Mucosa of stomach (tissue), 1 donor: ENCODE measurements at regions not wholly inside any gene's neighbourhood (a gene's known extent, or its start where the extent isn't known, plus 50 kb on each side); places are given as distances from the start of the nearest gene placed in this dataset.

Experiments used
- H3K27me3 ChIP-seq: one replicate; pipeline ENCODE4 v1.7.0; 2013; ENCODE audit warnings: mild to moderate bottlenecking, low read length; ENCODE audit not compliant: control insufficient read depth, insufficient read depth
- H3K36me3 ChIP-seq: one replicate; pipeline ENCODE4 v1.7.0; 2013; ENCODE audit warnings: low read length; ENCODE audit not compliant: control insufficient read depth, insufficient read depth
- H3K4me1 ChIP-seq: one replicate; pipeline ENCODE4 v1.7.0; 2013; ENCODE audit warnings: mild to moderate bottlenecking, low read length; ENCODE audit not compliant: control insufficient read depth, insufficient read depth
- H3K4me3 ChIP-seq: one replicate; pipeline ENCODE4 v1.7.0; 2013; ENCODE audit warnings: low read length
- H3K9ac ChIP-seq: one replicate; pipeline ENCODE4 v1.7.0; 2013; ENCODE audit warnings: mild to moderate bottlenecking, low read length, moderate library complexity
- H3K9me3 ChIP-seq: one replicate; pipeline ENCODE4 v1.7.0; 2013; ENCODE audit warnings: mild to moderate bottlenecking, low read length, moderate library complexity; ENCODE audit not compliant: control insufficient read depth
- donor health status: Pancreatic carcinoma.

DNA sequence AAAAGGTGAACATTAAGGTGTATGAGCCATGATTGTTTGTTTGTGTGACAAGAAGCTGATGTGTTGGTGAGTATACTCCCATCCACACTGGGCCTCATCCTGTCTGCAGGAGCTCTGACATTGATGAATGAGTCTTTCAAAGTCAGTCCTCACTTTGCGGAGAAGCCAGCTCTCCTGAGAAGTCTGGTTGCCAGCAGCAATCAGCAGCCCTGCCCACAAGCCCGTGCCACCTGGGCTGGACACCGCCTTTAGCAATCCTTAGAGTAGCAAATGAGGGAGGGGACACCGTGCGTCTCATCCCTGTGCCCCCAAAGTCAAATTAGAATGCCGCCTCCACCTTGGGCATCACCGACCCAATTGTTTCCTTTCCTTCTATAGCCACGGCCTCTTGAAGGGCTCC lies 174.8 kb upstream of the NECTIN1 start:
- Histone ChIP-seq H3K4me1 (peaks cover 53% of the 10 kb centered on the region), H3K9ac (no peak overlapping the region), H3K4me3 (no peak overlapping the region), H3K36me3 (no peaks in the 10 kb centered on the region), H3K9me3 (no peaks in the 10 kb centered on the region), H3K27me3 (no peaks in the 10 kb centered on the region)

DNA sequence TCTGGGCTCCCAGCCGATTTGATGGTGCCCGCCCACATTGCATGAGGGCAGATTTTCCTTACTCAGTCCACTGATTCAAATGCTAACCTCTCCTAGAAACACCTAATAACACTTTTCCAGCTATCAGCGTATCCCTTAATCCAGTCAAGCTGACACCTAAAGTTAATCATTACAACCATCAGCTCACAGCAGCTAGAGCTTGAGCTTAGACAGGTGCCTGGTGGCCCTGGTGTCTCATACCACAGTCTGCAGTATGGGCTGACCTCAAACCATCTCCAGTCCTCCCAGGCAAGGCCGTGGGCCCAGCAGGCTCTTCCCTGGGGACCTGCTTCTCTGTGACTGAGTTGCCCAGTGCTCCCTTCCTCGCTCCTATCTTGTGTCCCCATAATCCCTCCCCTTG lies 174.4 kb upstream of the NECTIN1 start:
- H3K36me3 ChIP-seq = no peaks in the 10 kb centered on the region
- H3K27me3 ChIP-seq = no peaks in the 10 kb centered on the region
- no peak overlapping the region for H3K9ac ChIP-seq
- H3K4me1 ChIP-seq = peaks cover 49% of the 10 kb centered on the region
- no peak overlapping the region for H3K4me3 ChIP-seq
- H3K9me3 ChIP-seq = no peaks in the 10 kb centered on the region

DNA sequence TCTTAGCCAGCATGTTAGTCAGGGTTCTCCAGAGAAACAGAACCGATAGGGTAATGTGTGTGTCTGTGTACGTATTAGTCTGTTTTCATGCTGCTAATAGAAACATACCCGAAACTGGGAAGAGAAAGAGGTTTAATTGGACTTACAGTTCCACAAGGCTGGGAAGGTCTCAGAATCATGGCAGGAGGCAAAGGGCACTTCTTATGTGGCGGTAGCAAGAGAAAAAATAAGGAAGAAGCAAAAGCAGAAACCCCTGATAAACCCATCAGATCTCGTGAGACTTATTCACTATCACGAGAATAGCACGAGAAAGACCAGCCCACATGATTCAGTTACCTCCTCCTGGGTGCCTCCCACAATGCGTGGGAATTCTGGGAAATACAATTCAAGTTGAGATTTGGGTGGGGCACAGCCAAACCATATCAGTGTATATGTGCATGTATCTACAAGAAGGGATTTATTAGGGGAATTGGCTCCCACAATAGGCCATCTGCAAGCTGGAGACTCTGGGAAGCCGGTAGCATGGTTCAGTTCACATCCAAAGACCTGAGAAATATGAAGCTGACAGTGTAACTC lies 173.7 kb upstream of the NECTIN1 start:
- H3K9me3 ChIP-seq = no peaks in the 10 kb centered on the region
- no peaks in the 10 kb centered on the region for H3K27me3 ChIP-seq
- peaks cover 47% of the 10 kb centered on the region for H3K4me1 ChIP-seq
- no peak overlapping the region for H3K9ac ChIP-seq
- no peak overlapping the region for H3K4me3 ChIP-seq
- no peaks in the 10 kb centered on the region for H3K36me3 ChIP-seq

DNA sequence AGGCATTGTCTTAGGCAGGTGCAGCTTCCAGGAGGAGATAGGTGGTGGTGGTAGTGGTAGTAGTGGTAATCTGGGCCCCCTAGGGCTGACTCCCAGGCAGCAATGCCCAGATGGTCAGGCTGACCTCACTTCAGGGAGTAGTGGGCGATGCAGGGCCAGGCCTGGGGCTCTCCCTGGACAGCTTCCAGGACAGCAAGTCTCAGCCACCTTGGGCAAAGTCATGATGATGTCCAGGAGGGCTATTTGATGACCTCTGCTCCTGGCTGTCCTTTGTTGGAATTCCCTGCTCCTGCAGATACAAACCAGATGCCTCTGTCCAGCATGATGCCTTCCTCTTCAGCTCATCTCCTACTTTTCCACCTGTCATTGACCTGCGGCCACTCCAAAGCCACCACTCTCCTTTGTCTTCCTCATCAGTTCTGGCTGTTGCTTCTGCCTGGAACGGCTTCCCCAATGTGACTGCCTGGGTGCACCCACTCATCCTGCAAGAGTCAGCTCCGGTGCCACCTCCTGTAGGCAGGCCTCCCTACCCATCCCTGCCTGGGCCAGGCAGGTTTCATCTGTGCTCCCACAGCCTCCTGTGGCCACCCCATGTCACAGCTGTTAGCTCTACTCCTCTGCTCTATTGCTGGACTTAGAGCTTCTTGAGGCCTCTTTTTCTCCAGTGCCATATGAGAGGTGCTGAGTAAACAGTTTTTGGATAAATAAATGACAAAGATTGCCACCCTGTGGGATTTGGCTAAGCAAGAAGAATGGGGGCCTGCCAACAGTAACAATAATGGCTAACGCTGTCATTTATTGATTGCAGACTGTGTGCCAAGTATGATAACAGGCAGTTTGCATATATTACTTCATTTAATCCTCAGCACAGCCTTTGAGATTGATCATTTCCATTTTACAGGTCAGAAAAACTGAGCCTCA lies 172.9 kb upstream of the NECTIN1 start:
- no peaks in the 10 kb centered on the region for H3K36me3 ChIP-seq
- H3K9ac ChIP-seq = no peak overlapping the region
- no peaks in the 10 kb centered on the region for H3K27me3 ChIP-seq
- H3K9me3 ChIP-seq = no peaks in the 10 kb centered on the region
- no peak overlapping the region for H3K4me3 ChIP-seq
- peaks cover 42% of the 10 kb centered on the region for H3K4me1 ChIP-seq

DNA sequence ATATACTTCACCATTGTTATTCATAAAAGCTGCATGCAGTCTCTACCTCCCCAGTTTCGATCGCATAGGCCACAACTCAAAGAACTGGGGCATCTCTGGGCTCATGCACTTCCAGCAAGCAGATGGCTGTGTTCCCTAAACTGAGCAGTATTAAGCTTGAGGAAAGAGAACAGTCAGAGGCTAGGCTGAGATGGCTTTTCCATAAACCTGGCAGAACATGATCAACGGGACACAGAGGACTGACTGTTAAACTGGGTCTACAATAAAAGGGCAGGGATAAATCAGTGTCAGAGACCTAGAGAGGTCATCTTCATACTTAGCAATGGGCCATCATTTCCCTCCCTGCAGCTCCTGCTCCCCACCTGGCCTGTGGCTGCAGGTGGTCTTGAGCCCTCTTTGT lies 171.0 kb upstream of the NECTIN1 start:
- Histone ChIP-seq H3K4me3 (no peak overlapping the region), H3K4me1 (peaks cover 32% of the 10 kb centered on the region), H3K9ac (no peak overlapping the region), H3K27me3 (peaks cover 4% of the 10 kb centered on the region), H3K9me3 (no peaks in the 10 kb centered on the region), H3K36me3 (no peaks in the 10 kb centered on the region)

DNA sequence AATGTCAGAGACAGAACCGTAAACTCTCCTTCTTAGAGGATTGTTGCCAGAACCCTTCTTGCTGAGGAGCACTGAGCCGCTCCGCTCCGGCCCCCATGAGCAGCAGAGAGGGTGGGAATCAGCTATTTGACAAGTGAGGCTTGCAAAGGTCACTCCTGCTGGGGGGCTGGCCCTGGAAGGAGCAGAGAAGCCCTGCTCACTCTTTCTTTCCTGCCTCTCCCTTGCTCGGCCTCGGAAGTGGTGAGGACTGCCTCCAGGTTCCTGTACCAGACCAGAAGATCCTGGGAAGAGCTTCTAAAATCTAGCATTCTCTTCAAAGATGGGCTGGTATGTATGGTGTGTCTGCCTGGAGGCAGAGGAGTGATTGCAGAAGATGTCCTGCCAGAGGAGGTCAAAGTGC lies 168.6 kb upstream of the NECTIN1 start:
- H3K4me1 ChIP-seq = peaks cover 8% of the 10 kb centered on the region
- no peaks in the 10 kb centered on the region for H3K9me3 ChIP-seq
- H3K9ac ChIP-seq = no peak overlapping the region
- H3K27me3 ChIP-seq = peaks cover 4% of the 10 kb centered on the region
- no peak overlapping the region for H3K4me3 ChIP-seq
- H3K36me3 ChIP-seq = no peaks in the 10 kb centered on the region

DNA sequence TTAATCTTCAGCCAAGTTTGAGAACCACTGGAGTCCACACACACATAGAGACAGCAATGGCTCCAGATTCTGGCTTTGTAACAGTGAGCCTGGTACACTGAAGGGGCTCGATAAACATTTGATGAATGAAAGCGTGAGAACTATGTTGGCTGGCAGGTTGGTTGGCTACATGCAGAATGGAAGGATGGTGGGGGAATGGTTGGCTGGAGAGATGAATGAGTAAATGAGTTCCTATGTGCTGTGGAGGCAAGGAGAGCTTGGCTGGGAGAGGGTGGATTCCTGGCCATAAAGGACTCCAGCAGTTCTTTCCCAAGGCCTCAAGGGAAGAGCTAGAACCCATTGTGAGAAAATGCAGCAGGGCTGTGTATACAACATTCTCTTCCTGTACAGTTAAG lies 168.0 kb upstream of the NECTIN1 start:
- Histone ChIP-seq H3K36me3 (no peaks in the 10 kb centered on the region), H3K9ac (no peak overlapping the region), H3K4me3 (no peak overlapping the region), H3K27me3 (peaks cover 4% of the 10 kb centered on the region), H3K9me3 (no peaks in the 10 kb centered on the region), H3K4me1 (peaks cover 3% of the 10 kb centered on the region)

DNA sequence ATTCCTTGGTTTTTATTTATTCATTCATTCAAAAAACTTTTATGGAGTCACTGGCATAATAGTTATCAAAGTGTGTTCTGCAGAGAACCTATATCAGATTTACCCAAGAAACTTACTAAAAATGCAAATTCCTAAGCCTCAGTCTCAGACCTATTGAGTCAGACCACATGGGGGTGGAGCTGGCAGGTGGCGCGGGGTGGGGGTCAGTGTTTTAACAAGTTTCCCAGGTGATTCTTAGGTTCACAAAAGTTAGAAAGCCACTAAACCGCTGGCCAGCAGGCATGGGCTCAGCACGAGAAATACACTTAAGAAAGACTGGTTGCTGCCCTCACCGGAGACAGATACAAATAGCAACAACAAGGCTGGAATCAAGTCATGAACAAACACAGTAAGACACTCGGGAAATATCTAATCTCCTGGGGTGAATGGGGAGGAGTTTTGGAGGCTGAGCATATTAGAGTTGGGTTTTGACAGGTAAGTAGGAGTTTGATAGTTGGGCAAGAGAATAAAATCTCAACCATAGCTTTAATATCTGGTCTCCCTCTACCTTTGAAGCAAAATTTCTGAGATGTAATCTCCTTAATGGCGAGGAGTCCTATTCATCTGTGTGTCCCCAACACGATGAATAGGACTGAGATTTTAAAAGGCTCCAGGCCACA lies 167.5 kb upstream of the NECTIN1 start:
- no peak overlapping the region for H3K9ac ChIP-seq
- peaks cover 9% of the 10 kb centered on the region for H3K27me3 ChIP-seq
- H3K4me1 ChIP-seq = no peaks in the 10 kb centered on the region
- H3K9me3 ChIP-seq = no peaks in the 10 kb centered on the region
- no peaks in the 10 kb centered on the region for H3K36me3 ChIP-seq
- no peak overlapping the region for H3K4me3 ChIP-seq

DNA sequence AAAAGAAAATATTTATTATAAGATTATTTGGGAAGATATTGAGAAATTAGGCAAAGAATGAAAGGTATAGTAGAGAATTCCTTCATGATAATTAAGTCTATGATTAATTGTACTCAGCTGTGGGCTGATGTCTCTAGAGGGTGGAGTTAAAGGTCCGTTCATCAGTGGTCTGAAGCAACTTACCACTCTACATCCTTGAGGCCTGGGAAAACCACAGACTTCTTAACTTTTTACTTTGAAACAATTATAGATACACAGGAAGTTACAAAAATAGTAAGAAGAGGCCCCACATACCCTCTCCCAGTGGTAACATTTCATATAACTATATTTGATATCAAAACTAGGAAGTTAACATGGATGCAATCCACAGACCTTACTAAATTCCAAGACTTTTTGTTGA lies 167.0 kb upstream of the NECTIN1 start:
- Histone ChIP-seq H3K9ac (no peak overlapping the region), H3K9me3 (no peaks in the 10 kb centered on the region), H3K4me1 (no peaks in the 10 kb centered on the region), H3K27me3 (peaks cover 10% of the 10 kb centered on the region), H3K4me3 (no peak overlapping the region), H3K36me3 (no peaks in the 10 kb centered on the region)

DNA sequence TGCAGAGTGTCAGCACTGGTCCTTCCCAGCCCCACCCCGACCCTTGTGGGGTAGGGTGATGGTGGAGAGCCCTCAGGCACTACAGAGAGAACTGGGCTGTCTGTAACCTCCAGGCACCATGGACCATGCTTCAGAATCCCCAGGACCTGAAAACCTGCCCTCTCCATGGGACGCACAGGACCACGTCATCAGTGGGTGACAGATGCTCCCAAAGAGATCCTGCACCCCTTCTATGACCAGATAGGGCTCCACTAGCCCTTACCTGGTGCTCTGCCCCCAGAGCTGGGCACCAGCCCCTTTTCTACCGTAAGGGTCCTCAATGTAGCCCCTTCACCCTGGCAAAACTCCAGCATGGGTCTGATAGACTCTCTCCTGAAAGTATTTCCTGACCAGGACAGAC lies 165.9 kb upstream of the NECTIN1 start:
- Histone ChIP-seq H3K4me1 (no peaks in the 10 kb centered on the region), H3K4me3 (no peak overlapping the region), H3K36me3 (no peaks in the 10 kb centered on the region), H3K9ac (no peak overlapping the region), H3K27me3 (peaks cover 10% of the 10 kb centered on the region), H3K9me3 (no peaks in the 10 kb centered on the region)

DNA sequence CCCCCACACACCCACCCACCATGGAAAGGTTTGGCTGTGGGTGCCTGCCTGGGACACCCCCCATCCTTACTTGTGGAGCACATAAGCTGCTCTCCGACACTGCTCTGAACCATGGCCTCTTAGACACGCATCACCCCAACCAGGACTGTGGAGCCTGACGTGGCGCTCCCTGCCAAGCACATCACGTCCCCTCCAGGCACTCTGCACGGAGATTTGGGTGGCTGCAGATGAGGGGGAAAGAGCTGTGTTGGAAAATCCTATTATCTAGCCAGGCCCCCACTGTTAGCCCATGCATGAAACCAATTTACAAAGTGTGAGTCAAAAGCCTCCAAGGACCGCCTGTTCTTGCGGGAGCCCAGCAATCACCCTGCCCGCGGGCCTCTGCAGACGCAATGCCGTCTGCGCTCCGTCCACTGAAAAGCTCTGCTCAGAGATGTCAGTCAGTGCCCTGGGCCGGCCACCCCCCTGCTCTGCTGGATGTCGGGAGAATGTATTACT lies 163.4 kb upstream of the NECTIN1 start:
- Histone ChIP-seq H3K9me3 (no peaks in the 10 kb centered on the region), H3K4me1 (no peaks in the 10 kb centered on the region), H3K36me3 (no peaks in the 10 kb centered on the region), H3K9ac (no peak overlapping the region), H3K4me3 (no peak overlapping the region), H3K27me3 (peaks cover 10% of the 10 kb centered on the region)
